ENCODE measurements at regions not wholly inside any gene's neighbourhood (a gene's known extent, or its start where the extent isn't known, plus 50 kb on each side); places are given as distances from the start of the nearest gene placed in this dataset.

GRCh38 chr17:77686903-77687302 lies 271.6 kb upstream of the TNRC6C start:
- no peaks in the 10 kb centered on the region for H4K20me1 ChIP-seq (replicated peaks in 1 of 2; ENCODE audit: control insufficient read depth in 1 of 2, insufficient read depth in 2 of 2, low read length in 2 of 2)
- no peak overlapping the region for H4K8ac ChIP-seq (ENCODE audit: extremely low read depth, insufficient read depth, low read length)
- no peak overlapping the region for H2BK5ac ChIP-seq (ENCODE audit: low read depth, low read length)
- H3K79me2 ChIP-seq (ENCODE audit: control insufficient read depth in 1 of 2, insufficient read depth in 2 of 2, low read length in 2 of 2), result no peaks in the 10 kb centered on the region
- FAIRE-seq, result no peak
- no peak overlapping the region for H4K5ac ChIP-seq (ENCODE audit: insufficient read length, low read depth, low read length)
- no peak overlapping the region for H3K18ac ChIP-seq (ENCODE audit: extremely low read depth, low read length)
- peaks cover 0 to 2% (median 0%) of the 10 kb centered on the region in 4 experiments; a peak in 1 of 7 replicates for H3K27me3 ChIP-seq (replicated peaks in 1 of 4; ENCODE audit: control insufficient read depth in 3 of 4, extremely low read depth in 1 of 4, insufficient read depth in 3 of 4, low read length in 3 of 4)
- CTCF ChIA-PET (ENCODE audit: partially characterized antibody), result no interaction called here
- H4K91ac ChIP-seq (replicated peaks; ENCODE audit: insufficient read length, low read length), result no peak overlapping the region
- H3K27ac ChIP-seq (ENCODE audit: low read depth, low read length), result no peak overlapping the region
- H2AFZ ChIP-seq (ENCODE audit: low read length), result no peak overlapping the region
- no peak overlapping the region for H3K4me2 ChIP-seq (ENCODE audit: insufficient read depth in 1 of 2, low read depth in 2 of 2, low read length in 2 of 2)
- no peak overlapping the region for H2AK5ac ChIP-seq (ENCODE audit: low read depth, low read length)
- H2BK12ac ChIP-seq (ENCODE audit: low read depth, low read length), result no peak overlapping the region
- H3K4me1 ChIP-seq (replicated peaks in 1 of 4; ENCODE audit: control insufficient read depth in 3 of 4, insufficient read depth in 4 of 4, low read length in 3 of 4), result peaks cover 1 to 12% (median 4%) of the 10 kb centered on the region in 4 experiments; a peak in 6 of 7 replicates
- H2BK120ac ChIP-seq (replicated peaks; ENCODE audit: low read depth, low read length), result no peak overlapping the region
- no peaks in the 10 kb centered on the region for H3K79me1 ChIP-seq (ENCODE audit: low read depth, low read length)
- POLR2A ChIA-PET (ENCODE audit: partially characterized antibody), result no interaction called here
- H3K14ac ChIP-seq (ENCODE audit: insufficient read length), result no peak overlapping the region
- no peak overlapping the region for H3K4ac ChIP-seq (replicated peaks; ENCODE audit: insufficient read length, low read depth, low read length)
- DNase-seq (ENCODE audit: low read depth in 1 of 2, low spot score in 2 of 2), result no peak
- H3K9ac ChIP-seq (replicated peaks in 1 of 4; ENCODE audit: extremely low read depth in 1 of 4, low read depth in 3 of 4, low read length in 3 of 4), result no peak overlapping the region
- H3K56ac ChIP-seq (replicated peaks; ENCODE audit: insufficient read length, low read depth, low read length), result no peak overlapping the region
- WGBS, 2 experiments (ENCODE audit: extremely low coverage in 1 of 2, insufficient coverage in 1 of 2, insufficient read length in 1 of 2, insufficient replicate concordance in 2 of 2, low coverage in 1 of 2, low lambda C conversion rate in 2 of 2, missing lambda C conversion rate in 1 of 2), result 95% methylated on average over 8 of the region's 8 CpGs; no CpG with 5 or more reads in 1 of the 2 experiments
- no peak overlapping the region for H3K4me3 ChIP-seq (ENCODE audit: extremely low read depth in 1 of 4, insufficient read depth in 2 of 4, low read depth in 3 of 4, low read length in 4 of 4)
- H3K36me3 ChIP-seq (ENCODE audit: control insufficient read depth in 2 of 4, insufficient read depth in 4 of 4, low read length in 3 of 4), result no peaks in the 10 kb centered on the region
- no peaks in the 10 kb centered on the region for H3K9me3 ChIP-seq (ENCODE audit: insufficient read depth in 2 of 2, low read depth in 1 of 2, low read length in 1 of 2)
- peaks cover 5% of the 10 kb centered on the region; the same call in 1 of the 2 replicates for H3K23me2 ChIP-seq (ENCODE audit: low read depth, low read length)
- no peak overlapping the region for H3K23ac ChIP-seq (ENCODE audit: insufficient read length)
- no peak overlapping the region for H2BK20ac ChIP-seq (ENCODE audit: low read length)
- H2BK15ac ChIP-seq (ENCODE audit: low read length), result no peak overlapping the region
- TF ChIP-seq TAF1 (IDR thresholded peaks at IDR 0.05; ENCODE audit: low read depth, low read length) (no peak), CTBP2 (IDR thresholded peaks at IDR 0.05; ENCODE audit: borderline replicate concordance, insufficient read depth, insufficient read length, low read length) (no peak), GTF2F1 (IDR thresholded peaks at IDR 0.05; ENCODE audit: borderline replicate concordance, low read depth, low read length) (no peak), SIX5 (IDR thresholded peaks at IDR 0.05; ENCODE audit: low read depth, low read length) (no peak), MAFK (IDR thresholded peaks at IDR 0.05; ENCODE audit: low read depth, low read length) (no peak), NANOG (IDR thresholded peaks at IDR 0.05; ENCODE audit: insufficient read depth, low read depth, low read length, poor library complexity, severe bottlenecking) (no peak), SP2 (IDR thresholded peaks at IDR 0.05; ENCODE audit: low read length) (no peak), E2F6 (IDR thresholded peaks at IDR 0.05) (no peak), RAD21 (IDR thresholded peaks at IDR 0.05 in 1 of 2, conservative IDR thresholded peaks at IDR 0.05 in 1 of 2; ENCODE audit: low read depth in 2 of 2, low read length in 2 of 2) (no peak), BACH1 (IDR thresholded peaks at IDR 0.05; ENCODE audit: low read length) (no peak), CHD2 (IDR thresholded peaks at IDR 0.05; ENCODE audit: low read length) (no peak), SIN3A (conservative IDR thresholded peaks at IDR 0.05 in 1 of 2, IDR thresholded peaks at IDR 0.05 in 1 of 2; ENCODE audit: low read depth in 1 of 2, low read length in 2 of 2) (no peak), GABPA (IDR thresholded peaks at IDR 0.05; ENCODE audit: borderline replicate concordance, insufficient read depth, low read length) (no peak), ASH2L (IDR thresholded peaks at IDR 0.05; ENCODE audit: low read length) (no peak)
